ENCODE measurements at regions not wholly inside any gene's neighbourhood (a gene's known extent, or its start where the extent isn't known, plus 50 kb on each side); places are given as distances from the start of the nearest gene placed in this dataset.

DNA sequence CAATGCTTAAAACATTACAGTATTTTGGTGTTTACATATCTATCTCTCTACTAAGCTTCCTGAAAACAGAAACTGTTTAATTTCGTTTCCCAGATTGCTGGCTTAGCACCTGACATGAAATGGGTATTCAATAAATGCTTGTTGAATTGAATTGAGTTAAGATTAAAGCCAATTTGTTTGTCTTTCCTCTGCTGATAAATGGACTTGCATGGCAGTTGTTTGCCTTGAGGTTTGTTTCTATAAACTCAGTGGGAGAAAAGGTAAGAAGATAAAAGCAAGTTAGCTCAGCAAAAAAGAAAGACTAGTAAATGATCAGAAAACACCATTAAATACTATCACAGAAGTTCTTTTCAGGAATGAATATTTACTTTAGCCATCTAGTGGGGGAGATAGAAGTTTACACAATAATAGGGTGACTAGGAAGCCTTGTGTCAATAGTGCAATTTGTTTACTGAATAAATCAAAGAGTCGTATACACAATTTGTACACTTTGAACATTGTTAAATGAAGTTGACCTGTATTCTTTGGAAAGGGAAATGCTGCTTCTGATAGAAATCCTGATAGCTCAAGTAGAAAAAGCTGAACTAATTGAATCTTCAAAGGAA, 754.5 kb upstream of the FAM98A start:
- DNase-seq, result no peak

DNA sequence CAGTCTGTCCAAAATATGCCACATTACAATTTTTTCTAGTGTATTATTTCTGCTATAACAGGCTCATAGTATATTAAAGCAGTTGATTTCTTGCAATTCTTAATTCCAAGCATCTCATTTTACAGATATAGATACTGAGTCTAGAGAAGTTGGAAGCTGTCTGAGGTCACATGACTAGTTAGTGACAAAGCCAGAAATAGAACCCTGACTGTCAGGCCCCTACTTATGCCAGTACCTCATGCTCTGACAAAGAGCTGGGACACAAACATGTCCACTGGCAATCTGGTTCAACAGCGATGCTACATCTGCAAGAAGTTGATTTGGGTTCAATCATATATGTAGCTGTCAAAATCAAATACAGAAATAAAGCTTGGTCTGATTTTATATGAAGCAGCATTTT, 750.4 kb upstream of the FAM98A start:
- no peak for DNase-seq

DNA sequence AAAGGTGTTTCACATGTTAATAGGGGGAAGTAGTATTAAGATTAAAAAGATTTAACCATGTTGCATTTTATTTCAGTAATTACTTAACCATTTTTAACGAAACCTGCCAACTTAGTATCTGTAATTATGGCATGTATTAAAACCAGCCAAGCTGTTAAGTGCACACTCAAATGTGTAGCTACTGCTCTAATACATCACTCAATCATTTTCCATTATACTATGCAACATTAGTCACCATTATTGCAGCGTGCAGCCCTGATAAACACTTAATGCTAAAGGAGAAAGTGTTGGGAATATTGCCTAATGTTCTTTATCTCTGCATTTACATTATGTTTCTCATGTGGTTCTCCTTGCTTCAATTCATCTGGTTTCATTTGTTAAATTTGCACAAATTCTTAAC, 745.9 kb upstream of the FAM98A start:
- no peak for DNase-seq

DNA sequence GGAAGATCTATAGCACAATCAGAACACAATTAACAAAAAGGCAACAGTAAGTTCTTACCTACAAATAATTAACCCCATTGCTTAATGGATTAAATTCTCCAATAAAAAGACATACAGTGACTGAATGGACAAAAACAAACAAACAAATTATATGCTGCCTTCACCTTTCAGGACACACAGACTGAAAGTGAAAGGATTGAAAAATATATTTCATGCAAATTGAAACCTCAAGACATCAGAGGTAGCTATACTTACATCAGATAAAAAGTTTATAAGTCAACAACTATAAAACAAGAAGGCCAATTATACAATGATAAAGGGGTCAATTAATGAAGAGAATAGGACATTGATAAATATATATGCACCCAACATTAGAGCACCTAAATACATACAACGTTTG, 741.2 kb upstream of the FAM98A start:
- peak; percentile 20 for DNase-seq

DNA sequence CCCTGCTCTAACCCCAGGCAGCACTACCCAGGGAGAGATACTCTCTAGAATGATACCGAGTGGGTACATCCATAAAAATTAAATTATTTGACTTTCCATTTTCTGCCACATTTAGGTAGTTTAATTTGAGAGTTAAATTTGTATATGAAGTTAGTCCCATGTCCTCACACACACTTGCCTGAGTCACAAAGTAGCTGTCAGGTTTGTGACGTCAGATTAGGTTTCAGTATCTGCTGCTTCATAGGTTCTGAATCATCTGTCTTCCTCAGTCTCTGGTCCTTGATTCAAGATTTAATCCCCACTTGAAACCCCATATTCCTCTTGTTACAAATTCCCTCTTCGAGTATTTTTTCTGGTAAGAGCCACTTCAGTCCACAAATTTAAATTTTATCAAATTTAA, 738.6 kb upstream of the FAM98A start:
- DNase-seq, result no peak

DNA sequence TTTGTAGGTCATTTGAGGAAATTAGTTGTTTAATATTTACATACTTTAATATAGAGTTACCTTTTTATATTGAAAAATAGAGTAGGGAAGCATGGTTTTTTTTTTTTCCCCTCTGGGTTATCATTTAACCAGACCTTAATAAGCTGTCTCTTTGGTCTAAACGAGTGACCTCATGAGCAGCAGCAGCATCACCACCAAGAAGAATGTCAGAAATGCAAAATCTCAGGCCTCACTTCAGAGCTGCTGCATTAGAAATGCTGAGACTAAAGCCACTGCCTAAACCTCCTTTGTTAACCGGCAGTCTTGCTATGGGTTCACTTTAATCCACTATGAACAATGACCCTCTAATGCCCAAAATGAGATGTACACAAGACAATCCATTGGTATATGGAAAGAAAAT, 733.7 kb upstream of the FAM98A start:
- DNase-seq, result no peak

DNA sequence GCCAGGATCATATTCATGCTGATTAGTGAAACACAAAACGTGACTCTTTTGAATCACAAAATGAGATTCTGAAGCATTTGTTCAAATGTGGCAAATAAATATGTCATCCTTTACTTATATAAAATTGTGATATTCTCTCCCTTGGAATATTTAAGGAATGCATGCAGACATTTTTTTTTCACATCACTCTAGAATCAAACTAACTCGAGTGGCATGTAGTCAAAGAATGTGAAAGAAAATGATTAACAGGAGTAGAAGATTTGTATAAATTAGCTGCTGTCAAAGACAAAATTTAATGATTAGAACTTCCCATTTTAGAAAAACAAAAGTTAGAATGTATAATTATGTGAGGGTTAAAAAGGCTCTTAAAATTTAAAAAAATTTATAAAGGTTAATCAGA, 721.0 kb upstream of the FAM98A start:
- no peak for DNase-seq

DNA sequence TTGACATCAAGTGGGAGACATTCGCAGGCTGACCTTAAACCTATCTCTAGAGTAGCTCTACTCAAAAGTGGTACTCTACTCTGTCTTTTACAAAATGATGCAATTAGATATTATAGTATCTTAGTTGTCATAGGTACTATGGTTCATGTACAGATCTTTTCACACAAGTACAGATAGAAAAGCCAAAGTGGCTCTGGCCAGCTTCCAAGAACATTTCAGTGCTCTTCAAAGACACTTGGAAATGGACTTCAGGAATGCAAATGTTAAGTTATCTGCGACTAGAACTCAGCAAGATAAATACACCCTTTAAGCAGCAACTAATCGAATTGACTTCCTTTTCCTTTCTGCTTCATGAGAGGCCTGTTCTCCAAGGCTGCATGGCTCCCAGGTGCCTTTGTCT, 718.7 kb upstream of the FAM98A start:
- DNase-seq, result peak; percentile 13

DNA sequence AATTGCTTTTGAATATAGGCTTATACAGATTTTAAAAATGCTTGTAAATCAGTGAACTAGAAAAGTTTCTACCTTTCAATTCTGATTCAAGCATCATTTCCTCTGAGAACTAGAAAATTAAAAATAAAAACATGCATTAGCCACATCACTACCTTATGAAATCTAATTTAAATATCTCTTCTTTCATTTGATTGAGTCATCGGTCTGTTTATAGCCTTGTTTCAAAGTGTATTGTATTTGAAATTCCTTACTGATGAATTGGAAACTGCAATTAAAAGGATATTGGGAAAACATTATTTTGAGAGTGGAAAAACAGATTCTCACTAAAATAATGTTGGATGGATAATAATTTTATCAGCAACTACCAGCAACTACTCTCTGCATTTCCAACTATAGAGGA, 717.7 kb upstream of the FAM98A start:
- no peak for DNase-seq

DNA sequence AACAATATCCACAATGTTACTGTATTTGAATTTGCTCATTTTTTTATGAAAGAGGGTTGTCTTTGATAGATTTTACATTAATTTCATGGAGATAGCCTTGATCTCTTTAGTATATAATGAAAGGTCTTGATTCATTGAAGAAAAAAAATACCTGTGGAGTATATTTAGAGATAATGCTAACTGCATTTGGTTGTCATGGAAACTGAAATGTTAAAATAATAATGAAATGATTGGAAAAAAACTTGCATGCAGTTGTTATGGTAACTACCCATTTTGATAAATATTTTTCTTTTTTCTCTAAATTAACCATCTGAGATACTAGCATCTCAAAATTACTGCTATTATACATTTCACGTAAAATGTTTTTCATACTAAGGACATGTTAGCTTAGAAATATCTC, 712.7 kb upstream of the FAM98A start:
- DNase-seq, result no peak

DNA sequence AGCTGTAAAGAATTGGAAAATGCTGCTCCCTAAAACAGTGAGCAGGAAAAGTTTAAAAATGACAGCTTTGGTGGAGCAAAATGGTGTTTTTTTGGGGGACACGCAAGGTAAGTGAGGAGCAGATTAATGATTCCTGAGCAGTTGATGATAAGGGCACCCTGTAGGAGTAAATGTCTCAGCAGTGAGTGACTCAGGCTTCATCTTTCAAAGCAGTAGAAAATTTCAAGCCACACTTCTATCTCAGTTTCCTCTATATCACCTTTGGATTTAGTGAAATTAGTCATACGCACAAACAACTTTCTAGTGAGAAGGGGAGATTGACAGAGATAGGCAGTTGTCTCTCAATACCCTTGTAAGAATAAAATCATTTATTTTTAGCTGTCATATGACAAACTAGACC, 709.0 kb upstream of the FAM98A start:
- no peak for DNase-seq

DNA sequence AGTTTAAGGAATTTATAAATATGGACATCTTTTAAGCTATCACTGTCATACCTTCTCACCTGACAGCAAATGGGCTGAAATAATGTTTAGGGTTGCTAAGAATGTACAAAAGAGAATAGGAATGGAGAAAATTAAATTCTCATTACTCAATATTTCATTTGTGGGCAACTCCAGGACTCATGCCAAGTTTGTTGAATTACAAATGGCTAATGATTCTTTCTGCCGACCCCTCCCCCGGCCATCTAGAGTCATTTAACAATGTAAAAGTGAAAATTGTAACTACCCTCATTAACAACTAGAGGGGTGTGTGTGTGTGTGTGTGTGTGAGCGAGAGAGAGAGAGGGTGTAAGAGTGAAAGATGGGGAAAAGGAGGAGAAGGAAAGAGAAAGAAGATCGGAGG, 708.5 kb upstream of the FAM98A start:
- DNase-seq, result no peak

DNA sequence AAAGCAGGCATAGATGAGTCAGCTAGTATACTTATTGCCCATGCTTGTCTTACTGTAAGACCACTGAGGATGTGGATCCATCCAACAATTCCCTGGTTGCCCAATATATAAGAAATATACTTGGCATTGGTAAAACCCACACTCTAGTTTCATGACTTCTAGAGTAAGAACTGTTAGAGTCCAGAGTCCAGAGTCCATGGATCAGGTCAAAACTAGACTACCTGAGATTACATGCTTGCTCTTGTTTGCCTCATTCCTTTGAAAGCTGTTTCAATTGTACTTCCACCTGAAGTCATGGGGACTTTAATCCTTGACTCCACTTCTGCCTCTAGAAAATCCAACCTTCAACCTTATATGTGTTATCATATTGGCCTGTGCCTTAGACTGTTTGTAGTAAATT, 707.6 kb upstream of the FAM98A start:
- DNase-seq, result no peak

DNA sequence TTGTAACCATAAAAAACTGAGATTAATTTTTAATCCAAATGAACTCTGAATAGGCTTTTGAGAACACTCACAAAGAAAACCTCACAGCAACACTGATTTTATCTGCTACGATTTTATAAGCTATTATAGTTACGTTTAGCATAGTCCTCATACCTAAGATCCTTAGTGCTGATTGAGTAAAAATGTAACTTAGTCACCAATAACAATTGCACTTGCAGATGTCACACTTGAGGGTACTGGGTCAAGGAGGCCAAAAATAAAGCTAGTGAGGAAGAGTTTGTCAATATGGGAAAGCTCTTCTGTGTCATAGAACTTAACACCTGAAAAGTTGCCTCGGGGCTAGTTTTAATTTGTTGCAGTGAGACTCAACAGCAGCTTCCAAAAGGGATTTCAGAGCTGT, 706.5 kb upstream of the FAM98A start:
- DNase-seq, result no peak

DNA sequence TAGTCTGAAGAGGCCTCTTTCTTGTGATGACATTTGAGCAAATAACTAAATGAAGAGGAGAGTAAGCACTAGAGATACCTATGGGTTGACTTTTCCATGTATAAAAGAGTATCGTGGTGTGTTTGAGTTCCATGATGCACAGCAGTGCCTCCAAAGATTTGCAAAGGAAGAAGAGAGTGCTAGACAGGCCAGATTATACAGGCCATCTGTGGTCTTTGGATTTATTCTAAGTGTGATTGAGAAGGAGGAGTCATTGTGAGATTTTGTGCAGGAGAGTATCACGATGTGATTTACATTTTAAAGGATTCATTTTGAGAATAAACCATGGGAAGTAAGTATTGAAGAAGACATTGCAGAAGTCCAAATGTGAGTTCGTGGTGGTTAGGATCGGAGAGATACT, 695.9 kb upstream of the FAM98A start:
- DNase-seq, result no peak

DNA sequence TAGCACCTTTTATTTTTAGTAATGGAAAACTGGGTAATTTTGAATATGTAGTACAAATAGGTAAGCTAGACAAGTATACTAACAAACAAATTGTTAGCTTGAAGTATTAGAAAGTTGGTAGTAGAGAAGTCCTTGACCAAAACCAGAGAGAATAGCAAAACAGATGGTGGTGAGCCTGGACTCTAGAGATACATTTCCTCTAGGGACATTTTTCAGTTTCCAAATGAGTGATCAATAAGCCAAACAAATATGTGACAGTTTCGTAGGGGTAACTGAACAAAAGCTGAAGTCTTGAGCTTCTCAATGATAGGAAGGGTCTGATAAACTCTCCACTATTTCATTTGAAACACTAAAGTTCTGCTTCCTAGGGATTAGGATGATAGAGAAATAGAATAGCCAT, 692.0 kb upstream of the FAM98A start:
- no peak for DNase-seq

DNA sequence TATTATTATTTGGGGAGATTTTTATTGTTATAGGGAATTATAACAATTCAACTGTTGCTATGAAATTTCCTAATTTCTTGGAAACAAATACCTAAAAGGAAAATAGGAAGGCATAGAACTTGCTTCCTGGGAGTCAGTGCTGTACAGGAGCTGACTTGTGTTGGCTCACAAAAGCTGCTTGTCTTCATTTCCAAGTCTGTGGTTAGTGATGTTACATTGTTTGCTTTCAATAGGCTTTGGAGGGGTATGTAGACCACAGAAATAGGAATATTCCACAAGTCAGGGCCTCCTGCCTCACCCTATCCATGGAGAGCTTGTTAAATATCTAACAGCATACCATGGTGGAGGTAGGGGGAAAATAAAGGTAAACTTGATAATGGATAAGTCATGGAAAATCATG, 688.9 kb upstream of the FAM98A start:
- no peak for DNase-seq

DNA sequence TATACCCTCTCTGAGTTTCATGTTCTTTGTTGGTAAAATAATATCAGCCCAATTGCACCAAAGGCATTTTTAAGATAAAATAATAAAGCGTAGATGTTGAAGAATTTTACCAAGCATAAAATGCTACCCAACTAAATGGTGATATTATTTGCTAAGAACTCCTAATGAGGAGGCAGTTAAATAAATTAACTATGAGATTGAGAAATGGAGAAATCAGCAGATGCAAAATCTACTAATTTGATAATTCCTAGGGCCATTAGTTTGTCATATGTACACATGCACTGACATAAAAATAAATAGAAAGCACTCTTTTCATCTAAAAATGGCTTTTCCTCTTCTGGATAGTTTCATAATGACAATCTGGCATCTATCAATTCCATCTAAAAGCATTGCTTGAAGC, 681.5 kb upstream of the FAM98A start:
- DNase-seq, result no peak

DNA sequence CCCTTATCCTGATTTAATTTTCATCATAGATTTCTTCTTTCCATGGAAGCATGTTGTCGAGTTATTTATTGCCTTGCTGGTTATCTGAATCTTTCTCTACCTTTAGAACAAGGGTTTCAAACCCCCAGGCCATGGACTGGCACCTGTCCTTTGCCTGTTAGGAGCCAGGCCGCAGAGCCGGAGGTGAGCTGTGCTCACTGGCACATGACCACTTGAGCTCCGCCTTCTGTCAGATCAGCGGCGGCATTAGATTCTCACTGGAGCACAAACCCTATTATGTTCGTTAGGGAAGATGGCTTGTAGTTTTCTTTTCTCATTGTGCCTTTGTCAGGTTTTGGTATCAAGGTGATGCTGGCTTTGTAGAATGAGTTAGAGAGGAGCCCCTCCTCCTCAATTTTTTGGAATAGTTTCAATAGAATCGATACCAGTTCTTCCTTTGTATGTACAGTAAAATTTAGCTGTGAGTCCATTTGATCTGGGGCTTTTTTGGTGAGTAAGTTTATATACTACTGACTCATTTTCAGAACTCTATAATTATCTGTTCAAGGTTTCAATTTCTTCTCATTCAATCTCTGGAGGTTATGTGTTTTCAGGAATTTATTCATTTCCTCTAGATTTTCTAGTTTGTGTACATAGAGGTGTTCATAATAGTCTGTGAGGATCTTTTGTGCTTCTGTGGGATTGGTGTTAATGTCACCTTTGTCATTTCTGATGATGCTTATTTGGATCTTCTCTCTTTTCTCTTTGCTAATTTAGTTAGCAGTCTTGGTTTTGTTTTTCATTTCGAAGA, 668.0 kb upstream of the FAM98A start:
- no peak for DNase-seq

DNA sequence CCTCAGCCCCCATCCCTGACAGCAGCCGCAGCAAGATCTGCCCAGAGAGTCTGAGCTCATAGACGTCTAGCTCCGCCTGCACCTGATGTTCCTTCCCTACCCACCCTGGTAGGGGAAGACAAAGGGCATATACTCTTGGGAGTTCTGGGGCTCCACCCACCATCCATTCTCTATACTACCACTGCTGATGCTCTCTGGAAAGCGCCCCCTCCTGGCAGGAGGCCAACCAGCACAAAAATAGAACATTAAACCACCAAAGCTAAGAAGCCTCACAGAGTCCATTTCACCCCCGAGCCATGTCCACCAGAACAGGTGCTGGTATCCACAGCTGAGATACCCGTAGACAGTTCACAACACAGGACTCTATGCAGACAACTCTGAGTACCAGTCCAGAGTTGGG, 662.6 kb upstream of the FAM98A start:
- DNase-seq, result no peak

DNA sequence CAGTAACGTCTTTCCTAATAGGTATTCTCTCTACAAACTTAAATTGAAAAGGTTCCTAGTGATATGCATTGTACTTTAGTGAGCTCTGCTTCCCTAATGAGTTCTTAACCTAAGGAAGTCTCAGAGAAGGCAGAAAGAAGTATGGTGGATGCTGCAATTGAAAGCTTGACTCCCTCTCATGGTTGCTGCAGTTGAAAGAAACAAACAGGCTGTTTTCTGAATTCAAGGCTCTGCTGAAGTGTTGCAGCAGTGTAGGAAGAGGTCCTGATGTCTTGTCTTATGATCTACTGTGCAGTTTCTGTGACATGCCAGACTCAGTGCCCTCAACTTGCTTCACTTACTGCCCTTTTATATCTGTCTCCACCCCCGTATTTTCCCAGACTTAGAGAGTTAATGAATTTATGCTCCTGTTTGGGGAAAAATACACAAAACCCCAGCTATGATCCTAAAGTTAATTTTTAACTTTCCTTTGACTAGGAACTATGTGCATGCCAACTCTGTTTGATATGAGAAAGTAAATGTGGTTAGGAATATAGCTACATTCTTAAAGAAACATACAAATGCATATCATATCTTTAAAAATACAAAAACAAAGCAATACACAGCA, 655.3 kb upstream of the FAM98A start:
- no peak for DNase-seq

DNA sequence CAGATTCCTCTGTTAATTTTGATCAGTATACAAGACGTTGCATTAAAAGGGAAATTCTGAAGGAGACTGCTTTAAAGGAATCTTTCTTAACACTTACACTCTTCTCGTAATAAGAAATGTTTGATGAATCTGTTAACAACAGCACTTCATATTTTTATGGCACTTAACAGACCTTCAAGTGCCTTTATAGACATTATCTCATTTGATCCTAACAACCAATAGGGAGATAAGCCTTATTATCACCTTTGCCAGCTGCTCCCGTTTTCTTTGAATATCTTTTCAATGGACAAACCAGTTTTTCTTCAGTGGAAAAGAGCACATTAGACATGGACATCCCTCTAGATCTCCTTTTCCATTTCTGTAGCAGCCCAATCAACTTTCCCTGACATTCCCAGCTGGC, 653.0 kb upstream of the FAM98A start:
- DNase-seq, result no peak

DNA sequence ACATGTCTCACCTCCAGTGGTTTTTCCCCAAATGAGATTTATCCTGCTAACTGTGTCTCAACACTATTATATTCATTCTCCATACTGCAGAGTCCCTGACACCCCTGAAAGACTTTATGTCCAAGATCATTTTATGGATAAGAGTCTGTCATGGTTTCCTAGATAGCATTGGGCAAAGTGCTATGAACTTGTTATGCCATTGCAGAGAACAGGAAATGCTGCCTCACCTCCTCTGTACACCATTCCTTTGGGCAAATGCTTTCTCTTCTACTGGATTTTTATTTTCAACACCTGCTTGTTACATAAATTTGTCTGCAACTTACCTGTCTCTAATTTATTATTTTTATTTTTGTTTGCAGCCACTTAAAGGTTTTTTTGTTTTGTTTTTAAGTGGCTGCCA, 652.5 kb upstream of the FAM98A start:
- DNase-seq, result no peak

DNA sequence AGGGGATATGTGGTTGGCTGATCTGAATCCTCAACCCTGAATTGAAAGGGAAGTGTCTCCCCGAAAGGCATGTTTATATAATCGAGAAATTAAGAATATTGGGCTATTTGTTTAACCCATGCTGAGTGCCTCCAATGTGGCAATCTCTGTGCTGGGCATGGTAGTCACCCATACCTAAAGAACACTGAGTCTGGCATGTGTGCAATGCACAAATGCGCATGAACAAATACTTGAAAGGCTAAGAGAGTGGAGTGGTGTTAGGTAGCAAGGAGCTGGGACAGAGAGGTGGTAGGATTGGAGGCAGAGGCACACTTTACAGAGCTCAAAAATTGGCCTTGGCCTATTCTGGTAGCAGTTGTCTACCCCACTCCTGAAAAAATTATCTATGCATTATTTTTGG, 645.1 kb upstream of the FAM98A start:
- DNase-seq, result no peak

DNA sequence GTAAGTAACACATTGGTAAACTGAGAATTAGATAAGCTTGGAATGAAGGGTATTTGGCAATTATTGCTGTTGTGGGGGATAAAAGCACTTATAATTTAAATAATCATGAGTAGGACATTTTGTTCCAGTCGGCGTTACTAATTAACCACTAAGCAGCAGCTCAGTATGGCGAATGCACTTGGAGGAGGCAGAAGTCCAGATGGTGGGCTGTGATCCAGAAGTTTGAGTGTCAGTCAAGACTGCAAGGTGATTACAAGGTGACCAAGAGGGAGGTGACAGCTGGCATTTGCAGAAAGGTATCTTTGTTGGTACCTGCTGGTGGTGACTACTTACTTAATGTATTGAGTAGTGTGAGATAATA, 643.6 kb upstream of the FAM98A start:
- DNase-seq, result no peak
